Neural cell (in vitro differentiated cells): ENCODE measurements at regions not wholly inside any gene's neighbourhood (a gene's known extent, or its start where the extent isn't known, plus 50 kb on each side); places are given as distances from the start of the nearest gene placed in this dataset.

Source experiments
- H2AFZ ChIP-seq: fragments of 200-600, 300-800 bp; sonication (generic), shearing (Covaris generic); 2 replicates; pipeline ENCODE4 v1.6.0; 2014; ENCODE audit warnings: low read depth, mild to moderate bottlenecking, antibody characterized with exemption, low read length, moderate library complexity
- H3F3A ChIP-seq: fragments of 200-600 bp; shearing (Covaris generic); 2 replicates; pipeline ENCODE4 v1.6.1; 2016; ENCODE audit warnings: mild to moderate bottlenecking, moderate library complexity, mixed read lengths, antibody characterized with exemption, low read length; ENCODE audit not compliant: insufficient read depth, poor library complexity, severe bottlenecking
- H3K27ac ChIP-seq: fragments of 200-600, 300-800 bp; sonication (generic), shearing (Covaris generic); 2 replicates; pipeline ENCODE4 v1.5.1; 2014; ENCODE audit warnings: mild to moderate bottlenecking, low read length, moderate library complexity
- H3K27me3 ChIP-seq: fragments of 300-800, 200-600 bp; sonication (generic), shearing (Covaris generic); 2 replicates; pipeline ENCODE4 v1.6.0; 2014; ENCODE audit warnings: mild to moderate bottlenecking, low read depth, low read length, moderate library complexity; ENCODE audit not compliant: insufficient read depth
- H3K36me3 ChIP-seq: fragments of 300-800, 200-600 bp; sonication (generic), shearing (Covaris generic); 2 replicates; pipeline ENCODE4 v1.5.1; 2014; ENCODE audit warnings: mild to moderate bottlenecking, antibody characterized with exemption, low read length, moderate library complexity; ENCODE audit not compliant: insufficient read depth
- H3K4me2 ChIP-seq: fragments of 300-800, 200-600 bp; sonication (generic), shearing (Covaris generic); 2 replicates; pipeline ENCODE4 v1.6.0; 2014; ENCODE audit warnings: mild to moderate bottlenecking, low read length
- H3K4me3 ChIP-seq: fragments of 300-800, 200-600 bp; sonication (generic), shearing (Covaris generic); 2 replicates; pipeline ENCODE4 v1.5.1; 2014; ENCODE audit warnings: mild to moderate bottlenecking, low read length, moderate library complexity
- H3K79me2 ChIP-seq: fragments of 200-600 bp; shearing (Covaris generic); replicated peaks from 2 replicates; pipeline ENCODE4 v1.6.0; 2014; ENCODE audit warnings: mild to moderate bottlenecking, low read length, moderate library complexity; ENCODE audit not compliant: insufficient read depth
- H3K9ac ChIP-seq: fragments of 300-800, 200-600 bp; sonication (generic), shearing (Covaris generic); 2 replicates; pipeline ENCODE4 v1.6.1; 2016; ENCODE audit warnings: mild to moderate bottlenecking, low read length, mixed read lengths
- H3K9me2 ChIP-seq: fragments of 200-600 bp; shearing (Covaris generic); 2 replicates; pipeline ENCODE4 v1.6.1; 2016; ENCODE audit warnings: mild to moderate bottlenecking, low read length, mixed read lengths; ENCODE audit not compliant: insufficient read depth
- H3K9me3 ChIP-seq: fragments of 200-600, 300-800 bp; sonication (generic), shearing (Covaris generic); 2 replicates; pipeline ENCODE4 v1.6.1; 2016; ENCODE audit warnings: mild to moderate bottlenecking, mixed run types, low read length, moderate library complexity, mixed read lengths
- H4K20me1 ChIP-seq: fragments of 200-600 bp; shearing (Covaris generic); 2 replicates; pipeline ENCODE4 v1.6.1; 2016; ENCODE audit warnings: mild to moderate bottlenecking, mixed run types; ENCODE audit not compliant: insufficient read depth
- EP300 ChIP-seq: fragments of 450-650 bp; conservative IDR thresholded peaks from 2 replicates; pipeline ENCODE4 v1.6.1; 2014; ENCODE audit warnings: antibody characterized with exemption, mild to moderate bottlenecking, moderate library complexity; ENCODE audit not compliant: poor library complexity, severe bottlenecking
- EZH2 ChIP-seq: fragments of 200-600, 300-800 bp; shearing (Covaris generic), sonication (generic); IDR thresholded peaks from 2 replicates; pipeline ENCODE4 v1.6.1; 2014; ENCODE audit warnings: antibody characterized with exemption, low read length, borderline replicate concordance, mild to moderate bottlenecking; ENCODE audit not compliant: insufficient read depth, poor library complexity, severe bottlenecking
- MXI1 ChIP-seq: fragments of 450-650 bp; conservative IDR thresholded peaks from 2 replicates; pipeline ENCODE4 v1.6.1; 2014; ENCODE audit warnings: antibody characterized with exemption, mild to moderate bottlenecking; ENCODE audit not compliant: poor library complexity, severe bottlenecking
- POLR2AphosphoS5 ChIP-seq: IDR thresholded peaks from 2 replicates; pipeline ENCODE4 v1.6.1; 2012
- RAD21 ChIP-seq: fragments of 450-650 bp; conservative IDR thresholded peaks from 2 replicates; pipeline ENCODE4 v1.6.1; 2014; ENCODE audit warnings: antibody characterized with exemption, mild to moderate bottlenecking, moderate library complexity
- REST ChIP-seq: IDR thresholded peaks from 2 replicates; pipeline ENCODE4 v1.6.1; 2012; ENCODE audit warnings: borderline replicate concordance
- SMC3 ChIP-seq: fragments of 450-650 bp; conservative IDR thresholded peaks from 2 replicates; pipeline ENCODE4 v1.6.1; 2014; ENCODE audit warnings: antibody characterized with exemption, mild to moderate bottlenecking, moderate library complexity; ENCODE audit not compliant: poor library complexity
- TAF1 ChIP-seq: IDR thresholded peaks from 2 replicates; pipeline ENCODE4 v1.6.1; 2012; ENCODE audit warnings: low read depth
- TF ChIP-seq, protein P1 (sequence below): fragments of 450-650 bp; IDR thresholded peaks from 2 replicates; pipeline ENCODE4 v1.5.1; 2014; ENCODE audit warnings: antibody characterized with exemption, mild to moderate bottlenecking, moderate library complexity; ENCODE audit not compliant: poor library complexity, severe bottlenecking

GRCh38 chr15:92327033-92327432 is 66.6 kb upstream of the ST8SIA2 start:
- no peak for TF ChIP-seq EP300
- TF ChIP-seq RAD21 = no peak
- no peak for TF ChIP-seq SMC3
- Histone ChIP-seq H2AFZ (no peak overlapping the region), H3K4me2 (no peak overlapping the region)

DNA sequence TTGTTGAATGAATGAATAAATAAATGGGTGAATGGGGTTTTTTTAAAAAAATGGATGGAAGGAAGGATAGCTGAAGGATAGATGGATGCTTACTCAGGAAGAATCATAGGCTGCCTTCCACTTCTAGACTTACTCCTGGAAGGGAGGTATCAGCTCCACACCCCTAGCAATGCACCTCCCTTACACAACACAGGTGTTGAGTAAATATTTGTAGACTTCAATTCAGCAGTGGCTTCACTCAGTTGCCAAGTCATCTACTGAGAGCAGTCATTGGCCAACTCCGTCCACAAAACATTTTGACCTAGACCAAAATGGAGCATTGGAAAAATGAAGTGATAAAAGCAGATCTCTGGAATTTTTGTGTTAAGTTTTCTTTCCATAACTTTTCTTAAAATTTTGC is 65.5 kb upstream of the ST8SIA2 start:
- Histone ChIP-seq H3F3A (no peaks in the 10 kb centered on the region), H3K79me2 (no peaks in the 10 kb centered on the region), H2AFZ (no peak overlapping the region), H3K4me3 (no peak overlapping the region), H3K4me2 (no peak overlapping the region), H4K20me1 (no peaks in the 10 kb centered on the region), H3K9me3 (no peaks in the 10 kb centered on the region), H3K27me3 (no peaks in the 10 kb centered on the region), H3K9me2 (no peaks in the 10 kb centered on the region), H3K9ac (no peak overlapping the region), H3K36me3 (no peaks in the 10 kb centered on the region), H3K27ac (no peak overlapping the region)
- TF ChIP-seq REST (no peak), EZH2 (no peak), RAD21 (no peak), MXI1 (no peak), TAF1 (no peak), SMC3 (no peak), POLR2AphosphoS5 (no peak), EP300 (no peak)
- TF ChIP-seq, protein P1, sequence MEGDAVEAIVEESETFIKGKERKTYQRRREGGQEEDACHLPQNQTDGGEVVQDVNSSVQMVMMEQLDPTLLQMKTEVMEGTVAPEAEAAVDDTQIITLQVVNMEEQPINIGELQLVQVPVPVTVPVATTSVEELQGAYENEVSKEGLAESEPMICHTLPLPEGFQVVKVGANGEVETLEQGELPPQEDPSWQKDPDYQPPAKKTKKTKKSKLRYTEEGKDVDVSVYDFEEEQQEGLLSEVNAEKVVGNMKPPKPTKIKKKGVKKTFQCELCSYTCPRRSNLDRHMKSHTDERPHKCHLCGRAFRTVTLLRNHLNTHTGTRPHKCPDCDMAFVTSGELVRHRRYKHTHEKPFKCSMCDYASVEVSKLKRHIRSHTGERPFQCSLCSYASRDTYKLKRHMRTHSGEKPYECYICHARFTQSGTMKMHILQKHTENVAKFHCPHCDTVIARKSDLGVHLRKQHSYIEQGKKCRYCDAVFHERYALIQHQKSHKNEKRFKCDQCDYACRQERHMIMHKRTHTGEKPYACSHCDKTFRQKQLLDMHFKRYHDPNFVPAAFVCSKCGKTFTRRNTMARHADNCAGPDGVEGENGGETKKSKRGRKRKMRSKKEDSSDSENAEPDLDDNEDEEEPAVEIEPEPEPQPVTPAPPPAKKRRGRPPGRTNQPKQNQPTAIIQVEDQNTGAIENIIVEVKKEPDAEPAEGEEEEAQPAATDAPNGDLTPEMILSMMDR = no peak

More at GRCh38 chr15:92327033-92327432, 66.6 kb upstream of the ST8SIA2 start:
- Histone ChIP-seq H3K27me3 (no peaks in the 10 kb centered on the region), H3K4me3 (no peak overlapping the region), H4K20me1 (no peaks in the 10 kb centered on the region), H3K9me3 (no peaks in the 10 kb centered on the region), H3F3A (no peaks in the 10 kb centered on the region), H3K36me3 (no peaks in the 10 kb centered on the region), H3K9ac (no peak overlapping the region), H3K9me2 (no peaks in the 10 kb centered on the region), H3K27ac (no peak overlapping the region), H3K79me2 (no peaks in the 10 kb centered on the region)
